ENCODE measurements at regions not wholly inside any gene's neighbourhood (a gene's known extent, or its start where the extent isn't known, plus 50 kb on each side); places are given as distances from the start of the nearest gene placed in this dataset.

GRCh38 chr2:150883613-150883895, 378.1 kb downstream of the RBM43 start:
- no peaks in the 10 kb centered on the region for H3K27me3 Mint-ChIP-seq (ENCODE audit: insufficient read depth, unreplicated experiment)
- no peak for TF ChIP-seq CTCF (IDR thresholded peaks at IDR 0.05; ENCODE audit: insufficient read depth in 1 of 2, low read depth in 1 of 2, low read length in 1 of 2, severe bottlenecking in 1 of 2, unreplicated experiment in 1 of 2)
- no peaks in the 10 kb centered on the region for H3K36me3 ChIP-seq (ENCODE audit: control insufficient read depth, insufficient read depth, low read length)
- H3K4me3 Mint-ChIP-seq (ENCODE audit: unreplicated experiment): no peak overlapping the region
- H3K36me3 Mint-ChIP-seq (ENCODE audit: insufficient read depth, unreplicated experiment): no peaks in the 10 kb centered on the region
- ChIA-PET CTCF (no interaction called here), POLR2A (no interaction called here)
- H3K27me3 ChIP-seq (replicated peaks; ENCODE audit: control insufficient read depth, insufficient read depth, low read length): no peaks in the 10 kb centered on the region
- no peaks in the 10 kb centered on the region for H3K4me1 Mint-ChIP-seq (ENCODE audit: low read depth, unreplicated experiment)
- intact Hi-C loops (cut with micrococcal nuclease; ENCODE audit: unreplicated experiment): no loop called here
- peaks cover 11% of the 10 kb centered on the region for H3K4me1 ChIP-seq
- H3K27ac Mint-ChIP-seq (ENCODE audit: unreplicated experiment): no peak overlapping the region
- H3K9me3 Mint-ChIP-seq (ENCODE audit: unreplicated experiment): peaks cover 22% of the 10 kb centered on the region
- no TSS peak for BruUV-seq (replicated peaks)
- peaks cover under 1% of the 10 kb centered on the region; the same call in 1 of the 2 replicates for H3K9me3 ChIP-seq
- no peak overlapping the region for H3K4me3 ChIP-seq (ENCODE audit: low read depth, low read length)
- DNase-seq: no peak

- CTCF ChIA-PET: no interaction called here
Observed at GRCh38 chr2:150882751-150883612, 378.7 kb downstream of the RBM43 start.

GRCh38 chr2:150880986-150881385, 380.7 kb downstream of the RBM43 start:
- H3K27me3 ChIP-seq (replicated peaks; ENCODE audit: control insufficient read depth, insufficient read depth, low read length): no peaks in the 10 kb centered on the region
- Mint-ChIP-seq H3K27me3 (ENCODE audit: insufficient read depth, unreplicated experiment) (no peaks in the 10 kb centered on the region), H3K4me3 (ENCODE audit: unreplicated experiment) (no peak overlapping the region), H3K36me3 (ENCODE audit: insufficient read depth, unreplicated experiment) (peaks cover 4% of the 10 kb centered on the region), H3K9me3 (ENCODE audit: unreplicated experiment) (peaks cover 22% of the 10 kb centered on the region), H3K27ac (ENCODE audit: unreplicated experiment) (no peak overlapping the region), H3K4me1 (ENCODE audit: low read depth, unreplicated experiment) (no peaks in the 10 kb centered on the region)
- ChIA-PET CTCF (no interaction called here), POLR2A (no interaction called here)
- H3K4me1 ChIP-seq: peaks cover 21% of the 10 kb centered on the region
- H3K9me3 ChIP-seq: peaks cover 11% of the 10 kb centered on the region
- DNase-seq: no peak
- BruUV-seq (replicated peaks): no TSS peak
- no peak overlapping the region for H3K4me3 ChIP-seq (ENCODE audit: low read depth, low read length)
- H3K36me3 ChIP-seq (ENCODE audit: control insufficient read depth, insufficient read depth, low read length): no peaks in the 10 kb centered on the region
- no peak for TF ChIP-seq CTCF (IDR thresholded peaks at IDR 0.05; ENCODE audit: insufficient read depth in 1 of 2, low read depth in 1 of 2, low read length in 1 of 2, severe bottlenecking in 1 of 2, unreplicated experiment in 1 of 2)
- intact Hi-C loops (cut with micrococcal nuclease; ENCODE audit: unreplicated experiment): no loop called here

More at GRCh38 chr2:150882751-150883612, 378.7 kb downstream of the RBM43 start:
- Mint-ChIP-seq H3K9me3 (ENCODE audit: unreplicated experiment) (peaks cover 22% of the 10 kb centered on the region), H3K27me3 (ENCODE audit: insufficient read depth, unreplicated experiment) (no peaks in the 10 kb centered on the region), H3K4me1 (ENCODE audit: low read depth, unreplicated experiment) (no peaks in the 10 kb centered on the region), H3K27ac (ENCODE audit: unreplicated experiment) (no peak overlapping the region), H3K4me3 (ENCODE audit: unreplicated experiment) (no peak overlapping the region), H3K36me3 (ENCODE audit: insufficient read depth, unreplicated experiment) (peaks cover 4% of the 10 kb centered on the region)
- Histone ChIP-seq H3K27me3 (replicated peaks; ENCODE audit: control insufficient read depth, insufficient read depth, low read length) (no peaks in the 10 kb centered on the region), H3K36me3 (ENCODE audit: control insufficient read depth, insufficient read depth, low read length) (no peaks in the 10 kb centered on the region), H3K4me1 (peaks cover 17% of the 10 kb centered on the region), H3K4me3 (ENCODE audit: low read depth, low read length) (no peak overlapping the region), H3K9me3 (peaks cover 7% of the 10 kb centered on the region)
- no peak for TF ChIP-seq CTCF (IDR thresholded peaks at IDR 0.05; ENCODE audit: insufficient read depth in 1 of 2, low read depth in 1 of 2, low read length in 1 of 2, severe bottlenecking in 1 of 2, unreplicated experiment in 1 of 2)
- DNase-seq: peak in 1 of 2 experiments; percentile 6
- intact Hi-C loops (cut with micrococcal nuclease; ENCODE audit: unreplicated experiment): no loop called here
- BruUV-seq (replicated peaks): no TSS peak
- POLR2A ChIA-PET: no interaction called here
